HG03439 (cell line): ENCODE measurements at regions not wholly inside any gene's neighbourhood (a gene's known extent, or its start where the extent isn't known, plus 50 kb on each side); places are given as distances from the start of the nearest gene placed in this dataset.

ENCODE experiments used
- ATAC-seq: cut with Tn5 transposase; IDR thresholded peaks from one replicate; pipeline ENCODE4 v1.9.1; 2021; ENCODE audit warnings: mild to moderate bottlenecking, moderate library complexity; ENCODE audit not compliant: unreplicated experiment

GRCh38 chr15:100807028-100807427 is 72.6 kb upstream of the ALDH1A3 start:
- ATAC-seq = no peak

- ATAC-seq = no peak
Observed at GRCh38 chr15:100808691-100809090, 70.9 kb upstream of the ALDH1A3 start.

- no peak for ATAC-seq
Observed at GRCh38 chr15:100809151-100809550, 70.5 kb upstream of the ALDH1A3 start.

GRCh38 chr15:100809587-100809986 is 70.0 kb upstream of the ALDH1A3 start:
- no peak for ATAC-seq

GRCh38 chr15:100810229-100810628 is 69.4 kb upstream of the ALDH1A3 start:
- no peak for ATAC-seq

GRCh38 chr15:100810831-100811230 is 68.8 kb upstream of the ALDH1A3 start:
- no peak for ATAC-seq

- ATAC-seq = no peak
Observed at GRCh38 chr15:100812802-100813201, 66.8 kb upstream of the ALDH1A3 start.

- ATAC-seq = no peak
Observed at GRCh38 chr15:100818927-100819326, 60.7 kb upstream of the ALDH1A3 start.

GRCh38 chr15:100820528-100820927 is 59.1 kb upstream of the ALDH1A3 start:
- ATAC-seq = no peak

GRCh38 chr15:100821327-100821726 is 58.3 kb upstream of the ALDH1A3 start:
- ATAC-seq = no peak

GRCh38 chr15:100824211-100824610 is 55.4 kb upstream of the ALDH1A3 start:
- no peak for ATAC-seq

GRCh38 chr15:100829457-100829856 is 50.2 kb upstream of the ALDH1A3 start:
- no peak for ATAC-seq
